Muscle of leg (tissue), 3 donors: ENCODE measurements at regions not wholly inside any gene's neighbourhood (a gene's known extent, or its start where the extent isn't known, plus 50 kb on each side); places are given as distances from the start of the nearest gene placed in this dataset.

Experiments
- DNase-seq: peaks from one replicate; pipeline ENCODE4 v3.0.0; 2013
- H3K27ac ChIP-seq: one replicate; pipeline ENCODE4 v1.5.1; 2013; ENCODE audit warnings: mild to moderate bottlenecking, low read length, control low read depth
- H3K27me3 ChIP-seq: one replicate; pipeline ENCODE4 v1.6.1; 2013; ENCODE audit warnings: low read length; ENCODE audit not compliant: control insufficient read depth, insufficient read depth
- H3K36me3 ChIP-seq: one replicate; pipeline ENCODE4 v1.6.1; 2013; ENCODE audit warnings: low read length; ENCODE audit not compliant: control insufficient read depth, insufficient read depth
- H3K4me1 ChIP-seq: one replicate; pipeline ENCODE4 v1.6.1; 2013; ENCODE audit warnings: low read length; ENCODE audit not compliant: control insufficient read depth, insufficient read depth
- H3K4me3 ChIP-seq: one replicate; pipeline ENCODE4 v1.5.1; 2013; ENCODE audit warnings: low read length, control low read depth
- H3K9me3 ChIP-seq: replicated peaks from 2 replicates; pipeline ENCODE4 v1.6.1; 2013; ENCODE audit warnings: low read depth, low read length; ENCODE audit not compliant: control insufficient read depth
- WGBS: methylation state at CpG from one replicate; pipeline ENCODE4 v1.1.5; 2013; ENCODE audit warnings: missing lambda C conversion rate; ENCODE audit not compliant: insufficient coverage; 5-methylcytosine and 5-hydroxymethylcytosine counted together

DNA sequence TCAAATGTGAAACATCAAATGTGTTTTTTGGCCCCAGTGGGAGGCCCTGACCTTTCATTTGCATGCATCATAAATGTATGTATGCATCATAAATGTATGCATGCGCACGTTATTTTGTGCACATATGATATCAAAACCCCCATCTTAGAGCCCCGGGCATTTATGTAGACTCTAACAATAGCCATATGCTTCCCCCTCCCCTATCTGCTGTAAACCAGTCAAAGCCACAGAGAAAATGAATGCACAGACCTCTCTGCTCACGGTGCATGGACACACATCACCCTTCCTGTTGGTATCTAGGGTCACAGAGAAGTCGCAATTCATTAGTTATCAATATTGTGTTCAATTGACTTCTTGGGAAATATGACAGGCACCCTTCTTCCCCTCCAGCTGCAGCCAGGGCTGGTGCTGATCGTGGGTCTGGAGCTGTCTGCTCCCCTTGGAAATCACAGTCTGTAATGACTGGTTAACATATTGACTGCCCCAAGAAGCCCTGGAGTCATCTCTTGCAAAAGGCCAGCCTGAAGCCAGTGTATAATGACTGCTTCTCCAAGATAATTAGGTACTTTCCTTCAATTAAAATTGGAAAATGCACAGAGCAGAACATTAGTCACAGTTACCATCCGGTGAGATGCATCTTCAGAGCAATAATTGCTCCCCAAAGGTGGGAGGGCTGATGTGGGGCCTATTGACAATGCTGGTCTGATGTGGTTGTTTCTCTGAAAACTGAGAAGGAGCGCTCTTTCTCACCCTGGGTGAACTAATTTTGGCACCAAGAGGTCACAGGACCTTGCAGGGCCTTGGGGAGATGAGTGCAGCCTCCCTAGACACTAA, 532.2 kb downstream of the CDH26 start:
- H3K36me3 ChIP-seq = no peaks in the 10 kb centered on the region
- peaks cover 6% of the 10 kb centered on the region for H3K4me1 ChIP-seq
- peak overlapping the region; percentile 29 for H3K27ac ChIP-seq
- no peaks in the 10 kb centered on the region for H3K9me3 ChIP-seq
- no peak for DNase-seq
- H3K27me3 ChIP-seq = no peaks in the 10 kb centered on the region
- H3K4me3 ChIP-seq = no peak overlapping the region
- 47% methylated on average over 3 of the region's 8 CpGs for WGBS

GRCh38 chr20:60491051-60491581, 532.9 kb downstream of the CDH26 start:
- DNase-seq = peak; percentile 75
- Histone ChIP-seq H3K4me3 (no peak overlapping the region), H3K27ac (peak overlapping the region; percentile 53), H3K27me3 (no peaks in the 10 kb centered on the region), H3K9me3 (no peaks in the 10 kb centered on the region), H3K4me1 (peaks cover 5% of the 10 kb centered on the region), H3K36me3 (no peaks in the 10 kb centered on the region)
- 13% methylated on average over 1 of the region's 5 CpGs for WGBS

DNA sequence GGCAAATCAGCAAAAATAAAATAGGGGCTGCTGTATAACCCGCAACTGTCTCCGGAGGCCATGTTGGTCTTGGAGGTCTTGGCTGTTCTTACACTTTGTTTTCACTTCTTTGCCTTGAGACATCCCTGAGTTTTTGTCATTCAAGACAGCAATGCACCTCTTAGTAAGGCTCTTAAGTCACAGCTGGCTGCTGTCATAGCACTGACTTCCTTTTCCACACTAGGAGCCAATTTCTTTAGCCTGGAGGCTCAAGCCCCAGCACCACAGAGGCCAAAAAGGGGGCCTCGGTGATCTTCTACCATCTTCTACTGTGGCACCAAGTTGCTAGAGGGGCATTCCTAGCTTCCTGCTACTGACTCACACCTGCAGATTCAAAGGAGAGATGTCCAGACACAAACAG, 536.3 kb downstream of the CDH26 start:
- Histone ChIP-seq H3K36me3 (no peaks in the 10 kb centered on the region), H3K27me3 (no peaks in the 10 kb centered on the region), H3K9me3 (no peaks in the 10 kb centered on the region), H3K27ac (no peak overlapping the region), H3K4me3 (no peak overlapping the region), H3K4me1 (peaks cover 5% of the 10 kb centered on the region)
- no peak for DNase-seq
- 77% methylated on average over 3 of the region's 3 CpGs for WGBS

GRCh38 chr20:60497298-60498035, 539.2 kb downstream of the CDH26 start:
- no CpG with 5 or more reads among the region's 4 CpGs for WGBS
- Histone ChIP-seq H3K36me3 (no peaks in the 10 kb centered on the region), H3K27ac (no peak overlapping the region), H3K4me3 (no peak overlapping the region), H3K27me3 (no peaks in the 10 kb centered on the region), H3K4me1 (no peaks in the 10 kb centered on the region), H3K9me3 (no peaks in the 10 kb centered on the region)
- DNase-seq = no peak

- DNase-seq = no peak
- H3K27me3 ChIP-seq = no peaks in the 10 kb centered on the region
- H3K4me1 ChIP-seq = no peaks in the 10 kb centered on the region
- no peak overlapping the region for H3K27ac ChIP-seq
- H3K9me3 ChIP-seq = no peaks in the 10 kb centered on the region
- H3K4me3 ChIP-seq = no peak overlapping the region
- whole genome bisulfite sequencing = 89% methylated on average over 4 of the region's 4 CpGs
- H3K36me3 ChIP-seq = no peaks in the 10 kb centered on the region
Observed at GRCh38 chr20:60500038-60500701, 541.9 kb downstream of the CDH26 start.

GRCh38 chr20:60501048-60501447, 542.8 kb downstream of the CDH26 start:
- Histone ChIP-seq H3K9me3 (no peaks in the 10 kb centered on the region), H3K27me3 (no peaks in the 10 kb centered on the region), H3K4me1 (no peaks in the 10 kb centered on the region), H3K4me3 (no peak overlapping the region), H3K27ac (no peak overlapping the region), H3K36me3 (no peaks in the 10 kb centered on the region)
- WGBS = 88% methylated on average over 2 of the region's 2 CpGs
- no peak for DNase-seq

DNA sequence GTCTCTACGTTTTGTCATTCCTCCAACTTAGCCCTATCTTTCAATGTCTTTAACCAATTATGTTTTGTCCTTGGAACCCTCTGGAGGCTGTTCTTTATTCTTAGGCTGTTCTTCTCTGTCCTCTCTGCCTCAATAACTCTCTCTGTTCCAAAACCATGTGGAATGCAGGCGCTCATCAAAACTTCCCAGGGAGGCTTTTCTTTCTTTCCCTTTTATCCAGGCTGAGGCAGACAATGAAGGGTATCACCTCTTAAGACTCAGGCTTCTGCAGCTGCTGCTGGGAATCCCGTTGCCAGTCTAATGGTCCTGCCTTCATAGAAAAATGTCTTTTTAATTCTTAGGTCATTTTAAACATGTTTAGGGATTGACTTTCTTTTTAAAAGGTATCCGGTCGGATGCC, 544.7 kb downstream of the CDH26 start:
- H3K9me3 ChIP-seq = no peaks in the 10 kb centered on the region
- 94% methylated on average over 3 of the region's 5 CpGs for WGBS
- H3K27me3 ChIP-seq = no peaks in the 10 kb centered on the region
- no peaks in the 10 kb centered on the region for H3K36me3 ChIP-seq
- no peaks in the 10 kb centered on the region for H3K4me1 ChIP-seq
- no peak overlapping the region for H3K4me3 ChIP-seq
- no peak overlapping the region for H3K27ac ChIP-seq
- DNase-seq = no peak

DNA sequence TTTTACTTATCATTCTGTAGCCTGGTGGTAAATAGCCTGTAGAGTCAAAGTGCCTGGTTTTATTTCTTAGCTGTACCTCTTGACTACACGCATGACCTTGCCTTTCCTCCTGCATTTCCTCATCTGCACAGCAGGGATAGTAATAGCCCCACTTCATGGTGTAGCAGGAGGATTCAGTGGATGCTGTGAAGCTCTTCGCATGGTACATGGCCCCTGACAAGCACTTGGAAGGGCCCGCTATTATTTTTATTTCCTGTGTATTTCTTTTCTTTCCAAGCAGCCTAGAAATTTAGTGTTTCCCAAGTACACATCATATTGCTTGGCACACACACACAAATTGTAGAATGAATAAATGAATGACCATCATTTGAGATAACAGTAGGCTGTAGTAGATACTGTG, 547.2 kb downstream of the CDH26 start:
- H3K27me3 ChIP-seq = no peaks in the 10 kb centered on the region
- no CpG with 5 or more reads among the region's 3 CpGs for WGBS
- H3K4me3 ChIP-seq = no peak overlapping the region
- DNase-seq = no peak
- H3K4me1 ChIP-seq = no peaks in the 10 kb centered on the region
- H3K27ac ChIP-seq = no peak overlapping the region
- H3K9me3 ChIP-seq = no peaks in the 10 kb centered on the region
- H3K36me3 ChIP-seq = no peaks in the 10 kb centered on the region

DNA sequence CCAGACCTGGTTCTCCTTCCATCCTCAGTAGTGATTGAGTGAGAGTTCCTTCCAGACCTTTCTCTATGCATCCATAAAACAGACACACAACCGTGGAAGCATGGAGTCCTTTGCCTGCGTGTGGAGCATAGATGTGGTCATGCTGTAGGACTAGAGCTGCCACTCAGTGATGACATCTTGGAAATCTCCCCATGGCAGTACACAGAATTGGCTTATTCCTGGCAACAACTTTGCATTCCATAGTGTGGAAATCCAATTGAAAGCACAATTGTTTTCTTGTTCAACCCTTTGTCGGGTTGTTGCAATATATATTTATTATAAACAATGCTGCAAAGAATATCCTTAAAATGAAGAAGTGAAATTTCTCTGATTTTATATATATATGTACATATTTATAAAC, 547.8 kb downstream of the CDH26 start:
- 50% methylated on average over 1 of the region's 3 CpGs for WGBS
- no peaks in the 10 kb centered on the region for H3K36me3 ChIP-seq
- H3K4me1 ChIP-seq = peaks cover 2% of the 10 kb centered on the region
- peak; percentile 26 for DNase-seq
- no peak overlapping the region for H3K27ac ChIP-seq
- no peak overlapping the region for H3K4me3 ChIP-seq
- H3K9me3 ChIP-seq = no peaks in the 10 kb centered on the region
- no peaks in the 10 kb centered on the region for H3K27me3 ChIP-seq

- DNase-seq = no peak
- Histone ChIP-seq H3K27ac (no peak overlapping the region), H3K36me3 (no peaks in the 10 kb centered on the region), H3K4me3 (no peak overlapping the region), H3K27me3 (no peaks in the 10 kb centered on the region), H3K4me1 (peaks cover 2% of the 10 kb centered on the region), H3K9me3 (no peaks in the 10 kb centered on the region)
- no CpG with 5 or more reads among the region's 9 CpGs for WGBS
Observed at GRCh38 chr20:60507087-60507694, 549.0 kb downstream of the CDH26 start.
